Endothelial cell of umbilical vein (primary cell): ENCODE measurements at regions not wholly inside any gene's neighbourhood (a gene's known extent, or its start where the extent isn't known, plus 50 kb on each side); places are given as distances from the start of the nearest gene placed in this dataset.

ENCODE experiments used
- BruUV-seq: library from RNA; stranded (reverse); fragments of 400-500 nt; replicated peaks from 2 replicates; lab custom pipeline; 2021; lab: Mats Ljungman, UMichigan
- CTCF ChIA-PET: fragments of 300-600, 350-600 bp; sonication (Branson Sonifier 250); formaldehyde crosslinking; loops from one replicate; lab custom pipeline; 2021; ENCODE audit warnings: antibody characterized with exemption, inconsistent platforms; lab: Charles Lee
- POLR2A ChIA-PET: fragments of 300-600, 350-600 bp; sonication (Branson Sonifier 250); formaldehyde crosslinking; loops from one replicate; lab custom pipeline; 2021; ENCODE audit warnings: antibody characterized with exemption, inconsistent platforms; lab: Charles Lee
- DNase-seq: peaks from one replicate; pipeline ENCODE4 v3.0.0-alpha.2; 2011; ENCODE audit warnings: low read depth, low spot score
- FAIRE-seq: peaks from 2 replicates; lab custom pipeline; 2011; peaks lifted over from hg19 to GRCh38; lab: Jason Lieb, UNC
- H2AFZ ChIP-seq: 2 replicates; pipeline ENCODE4 v1.6.0; 2012; ENCODE audit warnings: low read depth, low read length, control low read depth, inconsistent platforms
- H3K27ac ChIP-seq: 2 replicates; pipeline ENCODE4 v1.5.1; 2011; ENCODE audit warnings: low read depth, mild to moderate bottlenecking, control low read depth, low read length, moderate library complexity; ENCODE audit not compliant: insufficient read depth
- H3K27me3 ChIP-seq, 2 experiments: 2 replicates each; pipeline versions ENCODE4 v1.6.0 to v1.6.1; 2011; ENCODE audit warnings: low read length in 2 of 2, mixed read lengths in 1 of 2; ENCODE audit not compliant: control insufficient read depth in 2 of 2, insufficient read depth in 2 of 2
- H3K36me3 ChIP-seq, 2 experiments: 2 replicates in 1 of 2; 3 replicates in 1 of 2; pipeline ENCODE4 v1.5.1; 2011; ENCODE audit warnings: low read length in 2 of 2, mild to moderate bottlenecking in 1 of 2, moderate library complexity in 1 of 2; ENCODE audit not compliant: control insufficient read depth in 2 of 2, insufficient read depth in 2 of 2; ENCODE audit errors: extremely low read depth in 1 of 2
- H3K4me1 ChIP-seq: 3 replicates; pipeline ENCODE4 v1.5.1; 2011; ENCODE audit warnings: mild to moderate bottlenecking, low read length; ENCODE audit not compliant: control insufficient read depth, insufficient read depth; ENCODE audit errors: extremely low read depth
- H3K4me2 ChIP-seq: 2 replicates; pipeline ENCODE4 v1.6.1; 2011; ENCODE audit warnings: low read length, control low read depth, mixed read lengths; ENCODE audit not compliant: insufficient read depth
- H3K4me3 ChIP-seq, 3 experiments: fragments of 200-600 bp in 1 of 3; sonication (generic), shearing (Covaris generic) in 1 of 3; replicated peaks in 1 of 3; 2 replicates each; pipeline ENCODE4 v1.5.1; 2011 to 2016; ENCODE audit warnings: control low read depth in 3 of 3, low read length in 3 of 3, mild to moderate bottlenecking in 2 of 3, inconsistent platforms in 1 of 3, low read depth in 1 of 3, moderate library complexity in 1 of 3; ENCODE audit not compliant: insufficient read depth in 1 of 3
- H3K79me2 ChIP-seq: 2 replicates; pipeline ENCODE4 v1.6.0; 2012; ENCODE audit warnings: low read length, inconsistent platforms; ENCODE audit not compliant: control insufficient read depth, insufficient read depth
- H3K9ac ChIP-seq: replicated peaks from 2 replicates; pipeline ENCODE3; 2011; ENCODE audit warnings: low read length, control low read depth; ENCODE audit not compliant: insufficient read depth; ENCODE audit errors: extremely low read depth
- H3K9me1 ChIP-seq: replicated peaks from 3 replicates; pipeline ENCODE4 v1.6.0; 2011; ENCODE audit warnings: mild to moderate bottlenecking, low read length; ENCODE audit not compliant: control insufficient read depth, insufficient read depth; ENCODE audit errors: extremely low read depth
- H3K9me3 ChIP-seq: replicated peaks from 2 replicates; pipeline ENCODE4 v1.5.1; 2012; ENCODE audit warnings: low read length, inconsistent platforms; ENCODE audit not compliant: control insufficient read depth, insufficient read depth
- H4K20me1 ChIP-seq: replicated peaks from 2 replicates; pipeline ENCODE3; 2011; ENCODE audit warnings: mild to moderate bottlenecking, low read length; ENCODE audit not compliant: control insufficient read depth, insufficient read depth; ENCODE audit errors: extremely low read depth
- CTCF ChIP-seq, 2 donors: IDR thresholded peaks; 1 replicate in 1 of 2; 2 replicates in 1 of 2; pipeline ENCODE4 v1.5.1; 2011; ENCODE audit warnings: low read length in 2 of 2, mild to moderate bottlenecking in 2 of 2, moderate library complexity in 2 of 2, control low read depth in 1 of 2, inconsistent platforms in 1 of 2, low read depth in 1 of 2; ENCODE audit not compliant: insufficient read depth in 1 of 2; ENCODE audit errors: extremely low read depth in 1 of 2
- EZH2 ChIP-seq: IDR thresholded peaks from 2 replicates; pipeline ENCODE4 v1.6.1; 2012; ENCODE audit warnings: borderline replicate concordance, low read depth, mild to moderate bottlenecking, moderate library complexity, low read length, inconsistent platforms; ENCODE audit not compliant: severe bottlenecking
- GATA2 ChIP-seq: IDR thresholded peaks from 2 replicates; pipeline ENCODE4 v1.7.0; 2011; ENCODE audit warnings: low read depth, mild to moderate bottlenecking, moderate library complexity, mixed read lengths, low read length; ENCODE audit not compliant: insufficient read length, insufficient read depth
- POLR2A ChIP-seq: IDR thresholded peaks from 2 replicates; pipeline ENCODE4 v1.6.1; 2012; ENCODE audit warnings: low read depth, mild to moderate bottlenecking, control low read depth, low read length
- POLR2AphosphoS5 ChIP-seq: IDR thresholded peaks from 2 replicates; pipeline ENCODE4 v1.6.1; 2012; ENCODE audit warnings: low read depth, mild to moderate bottlenecking, control low read depth, low read length, moderate library complexity; ENCODE audit not compliant: insufficient read depth
- dilution Hi-C: fragments of 300-500 bp; cut with MboI; formaldehyde crosslinking; loops from one replicate; pipeline ENCODE4 v1.15.0; 2019; ENCODE audit warnings: low sequenced_read_pairs; ENCODE audit not compliant: extremely low pct_ligation_motif_present
- intact Hi-C: fragments of 100-400 bp; cut with micrococcal nuclease; formaldehyde crosslinking; loops from one replicate; pipeline ENCODE4 v1.10.0; 2022

- TF ChIP-seq POLR2AphosphoS5, result no peak
- TF ChIP-seq POLR2A, result no peak
- no peak for TF ChIP-seq CTCF (IDR thresholded peaks at IDR 0.05; ENCODE audit: extremely low read depth in 1 of 2, insufficient read depth in 1 of 2, low read depth in 1 of 2, low read length in 2 of 2)
- TF ChIP-seq EZH2, result no peak
- H3K9me3 ChIP-seq, result no peaks in the 10 kb centered on the region
- ChIA-PET CTCF (interaction anchor here (1.2 kb wide), 1 partner anchor 13 kb away, joined by 3 read pairs; no protein-coding TSS in a partner anchor), POLR2A (no interaction called here)
- BruUV-seq, result no TSS peak
- H3K27me3 ChIP-seq, result peaks cover 0 to 2% of the 10 kb centered on the region in 2 experiments
- no peak overlapping the region for H2AFZ ChIP-seq
- no peaks in the 10 kb centered on the region for H3K4me1 ChIP-seq
- no peaks in the 10 kb centered on the region for H4K20me1 ChIP-seq
- no peaks in the 10 kb centered on the region for H3K9me1 ChIP-seq
- DNase-seq (peak; percentile 17), FAIRE-seq (peak; percentile 55)
- no peak overlapping the region for H3K27ac ChIP-seq
- dilution Hi-C loops, result no loop called here
- no peaks in the 10 kb centered on the region for H3K79me2 ChIP-seq
- intact Hi-C loops, result no loop called here
- no peak overlapping the region for H3K4me2 ChIP-seq
- no peaks in the 10 kb centered on the region for H3K36me3 ChIP-seq
- no peak overlapping the region for H3K9ac ChIP-seq
- H3K4me3 ChIP-seq, result no peak overlapping the region
Observed at GRCh38 chr13:48818495-48819356, 157.0 kb upstream of the FNDC3A start.

GRCh38 chr13:48819376-48819775 is 156.3 kb upstream of the FNDC3A start:
- BruUV-seq, result no TSS peak
- Histone ChIP-seq H3K9me3 (no peaks in the 10 kb centered on the region), H3K36me3 (no peaks in the 10 kb centered on the region), H3K9ac (no peak overlapping the region), H3K27me3 (peaks cover 0 to 2% of the 10 kb centered on the region in 2 experiments), H4K20me1 (no peaks in the 10 kb centered on the region), H3K27ac (no peak overlapping the region), H3K79me2 (no peaks in the 10 kb centered on the region), H3K4me3 (no peak overlapping the region), H3K4me2 (no peak overlapping the region), H3K9me1 (no peaks in the 10 kb centered on the region), H3K4me1 (no peaks in the 10 kb centered on the region), H2AFZ (no peak overlapping the region)
- DNase-seq (no peak), FAIRE-seq (no peak)
- TF ChIP-seq CTCF (IDR thresholded peaks at IDR 0.05; ENCODE audit: extremely low read depth in 1 of 2, insufficient read depth in 1 of 2, low read depth in 1 of 2, low read length in 2 of 2), result no peak
- no peak for TF ChIP-seq GATA2
- dilution Hi-C loops (no loop called here), intact Hi-C loops (no loop called here)
- ChIA-PET POLR2A (no interaction called here), CTCF (no interaction called here)
